SK-N-SH treated with all-trans-retinoic acid at 6 μM for 48 hours (cell line): ENCODE measurements at regions not wholly inside any gene's neighbourhood (a gene's known extent, or its start where the extent isn't known, plus 50 kb on each side); places are given as distances from the start of the nearest gene placed in this dataset.

ENCODE experiments used
- ATAC-seq: fragments of 200-7000 bp; cut with Tn5 transposase; 3 replicates; pipeline ENCODE4 v1.9.1; 2020; ENCODE audit warnings: mild to moderate bottlenecking, moderate library complexity
- BACH2 ChIP-seq: fragments of 250-450 bp; sonication (Bioruptor Pico); IDR thresholded peaks from 2 replicates; pipeline ENCODE4 v1.9.0; 2021; ENCODE audit warnings: mild to moderate bottlenecking, borderline replicate concordance
- CREB5 ChIP-seq: fragments of 250-450 bp; sonication (Bioruptor Pico); IDR thresholded peaks from 2 replicates; pipeline ENCODE4 v1.5.1; 2020; ENCODE audit warnings: low read depth, mild to moderate bottlenecking, moderate library complexity
- CSDC2 ChIP-seq: fragments of 250-450 bp; sonication (Bioruptor Pico); IDR thresholded peaks from 2 replicates; pipeline ENCODE4 v1.5.0; 2020; ENCODE audit warnings: mild to moderate bottlenecking, moderate library complexity
- ESRRG ChIP-seq: fragments of 250-450 bp; sonication (Bioruptor Pico); IDR thresholded peaks from 2 replicates; pipeline ENCODE4 v1.6.1; 2021; ENCODE audit warnings: mild to moderate bottlenecking
- ISL1 ChIP-seq: fragments of 250-450 bp; sonication (Bioruptor Pico); IDR thresholded peaks from 2 replicates; pipeline ENCODE4 v2.1.2; 2022; ENCODE audit warnings: mild to moderate bottlenecking, moderate library complexity
- PATZ1 ChIP-seq: fragments of 250-450 bp; sonication (Bioruptor Pico); IDR thresholded peaks from 2 replicates; pipeline ENCODE4 v1.8.0; 2020; ENCODE audit warnings: mild to moderate bottlenecking, moderate library complexity, borderline replicate concordance
- POU6F1 ChIP-seq: fragments of 250-450 bp; sonication (Bioruptor Pico); IDR thresholded peaks from 2 replicates; pipeline ENCODE4 v1.8.0; 2021; ENCODE audit warnings: low read depth, mild to moderate bottlenecking, moderate library complexity, borderline replicate concordance
- PPARA ChIP-seq: fragments of 250-450 bp; sonication (Bioruptor Pico); IDR thresholded peaks from 2 replicates; pipeline ENCODE4 v1.5.0; 2020; ENCODE audit warnings: mild to moderate bottlenecking, borderline replicate concordance
- RARB ChIP-seq: fragments of 250-450 bp; sonication (Bioruptor Pico); IDR thresholded peaks from 2 replicates; pipeline ENCODE4 v1.8.0; 2021; ENCODE audit warnings: mild to moderate bottlenecking, moderate library complexity
- SNAI2 ChIP-seq: fragments of 250-450 bp; sonication (Bioruptor Pico); IDR thresholded peaks from 2 replicates; pipeline ENCODE4 v1.5.0; 2020; ENCODE audit warnings: mild to moderate bottlenecking, moderate library complexity
- TOX ChIP-seq: fragments of 250-450 bp; sonication (Bioruptor Pico); IDR thresholded peaks from 2 replicates; pipeline ENCODE4 v1.8.0; 2021; ENCODE audit warnings: mild to moderate bottlenecking, moderate library complexity, borderline replicate concordance
- TSHZ2 ChIP-seq: fragments of 250-450 bp; sonication (Bioruptor Pico); IDR thresholded peaks from 2 replicates; pipeline ENCODE4 v1.5.0; 2020; ENCODE audit warnings: mild to moderate bottlenecking, moderate library complexity
- ZC3H10 ChIP-seq: fragments of 250-450 bp; sonication (Bioruptor Pico); IDR thresholded peaks from 2 replicates; pipeline ENCODE4 v1.5.1; 2021; ENCODE audit warnings: mild to moderate bottlenecking, moderate library complexity
- ZFP3 ChIP-seq: fragments of 250-450 bp; sonication (Bioruptor Pico); IDR thresholded peaks from 2 replicates; pipeline ENCODE4 v1.5.0; 2020; ENCODE audit warnings: mild to moderate bottlenecking, moderate library complexity
- ZFP30 ChIP-seq: fragments of 450-650 bp; formaldehyde crosslinking; IDR thresholded peaks from 2 replicates; pipeline ENCODE4 v1.5.0; 2022; ENCODE audit warnings: mild to moderate bottlenecking, moderate library complexity
- ZNF565 ChIP-seq: fragments of 450-650 bp; formaldehyde crosslinking; conservative IDR thresholded peaks from 2 replicates; pipeline ENCODE4 v1.5.0; 2020; ENCODE audit warnings: low read depth, mild to moderate bottlenecking, moderate library complexity
- ZNF70 ChIP-seq: fragments of 450-650 bp; formaldehyde crosslinking; IDR thresholded peaks from 2 replicates; pipeline ENCODE4 v1.5.0; 2020; ENCODE audit warnings: mild to moderate bottlenecking, moderate library complexity
- ZNF8 ChIP-seq: fragments of 450-650 bp; formaldehyde crosslinking; IDR thresholded peaks from 2 replicates; pipeline ENCODE4 v1.5.0; 2020; ENCODE audit warnings: mild to moderate bottlenecking, moderate library complexity

GRCh38 chr22:34931026-34931425, 134.9 kb upstream of the ISX start (continued):
- TF ChIP-seq POU6F1, result no peak
- TF ChIP-seq ISL1 (CRISPR knock-in tag), result no peak
- TF ChIP-seq ZFP30 (CRISPR knock-in tag), result no peak
- no peak for TF ChIP-seq RARB
- TF ChIP-seq ZNF565 (CRISPR knock-in tag), result no peak
- TF ChIP-seq ZNF8 (CRISPR knock-in tag), result no peak
- TF ChIP-seq ZNF70 (CRISPR knock-in tag), result no peak

- TF ChIP-seq CREB5 (CRISPR knock-in tag) (no peak), CSDC2 (CRISPR knock-in tag) (no peak), PATZ1 (CRISPR knock-in tag) (no peak), ZNF8 (CRISPR knock-in tag) (no peak)
- no peak for ATAC-seq
Observed at GRCh38 chr22:34934261-34934660, 131.7 kb upstream of the ISX start.

- TF ChIP-seq ZNF8 (CRISPR knock-in tag), result no peak
- no peak for ATAC-seq
Observed at GRCh38 chr22:34943830-34944229, 122.1 kb upstream of the ISX start.

GRCh38 chr22:34946339-34946985, 119.5 kb upstream of the ISX start:
- no peak for ATAC-seq
- no peak for TF ChIP-seq TSHZ2 (CRISPR knock-in tag)
- no peak for TF ChIP-seq ZFP3 (CRISPR knock-in tag)
- TF ChIP-seq ESRRG (CRISPR knock-in tag), result no peak
- no peak for TF ChIP-seq CREB5 (CRISPR knock-in tag)
- no peak for TF ChIP-seq PPARA (CRISPR knock-in tag)
- no peak for TF ChIP-seq TOX (CRISPR knock-in tag)
- no peak for TF ChIP-seq ZNF565 (CRISPR knock-in tag)
- no peak for TF ChIP-seq SNAI2 (CRISPR knock-in tag)
- TF ChIP-seq BACH2 (CRISPR knock-in tag), result no peak

GRCh38 chr22:34950489-34950888, 115.5 kb upstream of the ISX start:
- no peak for TF ChIP-seq ZC3H10 (CRISPR knock-in tag)
- TF ChIP-seq TSHZ2 (CRISPR knock-in tag), result no peak
- TF ChIP-seq, all 23 proteins: peak for 0

More at GRCh38 chr22:34950489-34950888, 115.5 kb upstream of the ISX start:
- no peak for ATAC-seq
